CD4-positive, alpha-beta T cell (primary cell): ENCODE measurements at regions not wholly inside any gene's neighbourhood (a gene's known extent, or its start where the extent isn't known, plus 50 kb on each side); places are given as distances from the start of the nearest gene placed in this dataset.

Experiments
- ATAC-seq: fragments of 200-7000 bp; cut with Tn5 transposase; one replicate; pipeline ENCODE4 v1.10.0; 2022; ENCODE audit warnings: mild to moderate bottlenecking; ENCODE audit not compliant: poor library complexity
- CTCF ChIA-PET: fragments of 350-600 bp; sonication (Branson Sonifier 250); formaldehyde crosslinking; loops from one replicate; lab custom pipeline; 2021; ENCODE audit warnings: antibody characterized with exemption, inconsistent platforms; lab: Charles Lee
- POLR2A ChIA-PET: fragments of 350-600 bp; sonication (Branson Sonifier 250); formaldehyde crosslinking; loops from one replicate; lab custom pipeline; 2021; ENCODE audit warnings: antibody characterized with exemption, inconsistent platforms; lab: Charles Lee
- DNase-seq, 14 experiments: peaks; one replicate each; pipeline ENCODE4 v3.0.0-alpha.2; 2013 to 2020; ENCODE audit warnings: mixed read lengths in 2 of 14
- H3K27ac ChIP-seq, 2 donors: one replicate each; pipeline versions ENCODE4 v1.5.1 to v1.7.0; 2013; ENCODE audit warnings: low read length in 2 of 2, low read depth in 1 of 2, mild to moderate bottlenecking in 1 of 2
- H3K27me3 ChIP-seq, 2 experiments: 1 replicate in 1 of 2; 2 replicates in 1 of 2; pipeline versions ENCODE4 v1.6.1 to v1.7.0; 2013; ENCODE audit warnings: low read length in 2 of 2, control low read depth in 1 of 2, mild to moderate bottlenecking in 1 of 2, moderate library complexity in 1 of 2; ENCODE audit not compliant: insufficient read depth in 2 of 2, control insufficient read depth in 1 of 2
- H3K36me3 ChIP-seq: one replicate; pipeline ENCODE4 v1.6.1; 2013; ENCODE audit warnings: low read length, control low read depth; ENCODE audit not compliant: insufficient read depth
- H3K4me1 ChIP-seq: one replicate; pipeline ENCODE4 v1.6.1; 2013; ENCODE audit warnings: low read length, control low read depth; ENCODE audit not compliant: insufficient read depth
- H3K4me3 ChIP-seq: one replicate; pipeline ENCODE4 v1.5.1; 2013; ENCODE audit warnings: mild to moderate bottlenecking, low read length, moderate library complexity
- H3K9me3 ChIP-seq, 2 experiments: 1 replicate in 1 of 2; 2 replicates in 1 of 2; pipeline versions ENCODE4 v1.6.1 to v1.7.0; 2013; ENCODE audit warnings: low read length in 2 of 2, mild to moderate bottlenecking in 2 of 2, control low read depth in 1 of 2, moderate library complexity in 1 of 2; ENCODE audit not compliant: control insufficient read depth in 1 of 2, insufficient read depth in 1 of 2
- H3K27ac Mint-ChIP-seq: one replicate; pipeline ENCODE4 v1.8.0; 2020; ENCODE audit warnings: mixed read lengths
- H3K27me3 Mint-ChIP-seq: one replicate; pipeline ENCODE4 v1.8.0; 2021; ENCODE audit warnings: mixed read lengths
- H3K36me3 Mint-ChIP-seq: one replicate; pipeline ENCODE4 v1.8.0; 2021; ENCODE audit warnings: low read depth, mixed read lengths
- H3K4me1 Mint-ChIP-seq: one replicate; pipeline ENCODE4 v1.8.0; 2021; ENCODE audit warnings: low read depth, mixed read lengths
- H3K4me3 Mint-ChIP-seq: one replicate; pipeline ENCODE4 v1.8.0; 2020; ENCODE audit warnings: mild to moderate bottlenecking, mixed read lengths
- H3K9me3 Mint-ChIP-seq: one replicate; pipeline ENCODE4 v1.8.0; 2020; ENCODE audit warnings: mixed read lengths
- CTCF ChIP-seq: fragments of 200-600 bp; IDR thresholded peaks from one replicate; pipeline ENCODE4 v1.8.0; 2022; ENCODE audit warnings: antibody characterized with exemption, mild to moderate bottlenecking
- intact Hi-C, 2 experiments: fragments of 100-400 bp; cut with DNase I in 1 of 2; cut with micrococcal nuclease in 1 of 2; formaldehyde crosslinking; loops; one replicate each; pipeline versions ENCODE4 v1.15.1 to v1.9.0; 2023 to 2025; cut with DNase I, micrococcal nuclease

- Mint-ChIP-seq H3K27ac (no peak overlapping the region), H3K4me3 (no peak overlapping the region), H3K27me3 (no peaks in the 10 kb centered on the region), H3K9me3 (peaks cover 3% of the 10 kb centered on the region), H3K36me3 (no peaks in the 10 kb centered on the region), H3K4me1 (no peaks in the 10 kb centered on the region)
- intact Hi-C loops = no loop called here
- ChIA-PET CTCF (no interaction called here), POLR2A (no interaction called here)
- DNase-seq = no peak
- Histone ChIP-seq H3K4me1 (no peaks in the 10 kb centered on the region), H3K4me3 (no peak overlapping the region), H3K36me3 (no peaks in the 10 kb centered on the region), H3K9me3 (peaks cover 0 to 4% of the 10 kb centered on the region in 2 experiments), H3K27me3 (no peaks in the 10 kb centered on the region), H3K27ac (no peak overlapping the region)
- no peak for ATAC-seq
- TF ChIP-seq CTCF = no peak
These were observed 225.4 kb downstream of the HLX start for GRCh38 chr1:221104596-221104995.

GRCh38 chr1:221105578-221105977 lies 226.3 kb downstream of the HLX start:
- no peak overlapping the region for H3K27ac ChIP-seq
- ChIA-PET CTCF (no interaction called here), POLR2A (no interaction called here)
- no peaks in the 10 kb centered on the region for H3K36me3 ChIP-seq
- H3K27ac Mint-ChIP-seq = no peak overlapping the region
- H3K27me3 ChIP-seq = no peaks in the 10 kb centered on the region
- H3K27me3 Mint-ChIP-seq = no peaks in the 10 kb centered on the region
- H3K9me3 ChIP-seq = peaks cover 0 to 4% of the 10 kb centered on the region in 2 experiments
- DNase-seq (no peak), ATAC-seq (no peak)
- peaks cover 3% of the 10 kb centered on the region for H3K9me3 Mint-ChIP-seq
- H3K4me1 Mint-ChIP-seq = no peaks in the 10 kb centered on the region
- no peak overlapping the region for H3K4me3 ChIP-seq
- H3K4me1 ChIP-seq = no peaks in the 10 kb centered on the region
- H3K4me3 Mint-ChIP-seq = no peak overlapping the region
- H3K36me3 Mint-ChIP-seq = no peaks in the 10 kb centered on the region
- intact Hi-C loops = no loop called here
- TF ChIP-seq CTCF = no peak

- no peaks in the 10 kb centered on the region for H3K36me3 ChIP-seq
- intact Hi-C loops = no loop called here
- Mint-ChIP-seq H3K9me3 (peaks cover 4% of the 10 kb centered on the region), H3K4me1 (no peaks in the 10 kb centered on the region), H3K36me3 (no peaks in the 10 kb centered on the region), H3K27ac (no peak overlapping the region), H3K4me3 (no peak overlapping the region), H3K27me3 (no peaks in the 10 kb centered on the region)
- ChIA-PET POLR2A (no interaction called here), CTCF (no interaction called here)
- peaks cover 0 to 4% of the 10 kb centered on the region in 2 experiments for H3K9me3 ChIP-seq
- DNase-seq = no peak
- TF ChIP-seq CTCF = no peak
- no peak for ATAC-seq
- no peaks in the 10 kb centered on the region for H3K4me1 ChIP-seq
- H3K27ac ChIP-seq = no peak overlapping the region
- no peak overlapping the region for H3K4me3 ChIP-seq
- no peaks in the 10 kb centered on the region for H3K27me3 ChIP-seq
These were observed 227.4 kb downstream of the HLX start for GRCh38 chr1:221106616-221107015.
